ENCODE measurements at regions not wholly inside any gene's neighbourhood (a gene's known extent, or its start where the extent isn't known, plus 50 kb on each side); places are given as distances from the start of the nearest gene placed in this dataset.
A peak's percentile ranks its signal among the peaks of the same experiment; 100 is the strongest.

GRCh38 chr12:72098622-72099021 lies 160.0 kb downstream of the TPH2 start:
- BruUV-seq (replicated peaks): no TSS peak
- Histone ChIP-seq H3K9ac (ENCODE audit: low read depth, low read length) (no peak overlapping the region), H3K36me3 (ENCODE audit: control insufficient read depth, insufficient read depth, low read length) (no peaks in the 10 kb centered on the region), H4K91ac (ENCODE audit: insufficient read depth, low read depth, low read length) (no peak overlapping the region), H3K4me1 (ENCODE audit: control insufficient read depth, insufficient read depth, low read length) (no peaks in the 10 kb centered on the region), H3K9me3 (ENCODE audit: control insufficient read depth, insufficient read depth, low read length) (peaks cover 3% of the 10 kb centered on the region; the same call in 1 of the 2 replicates), H3K18ac (ENCODE audit: low read depth, low read length) (no peak overlapping the region), H2BK5ac (ENCODE audit: low read depth, low read length, poor library complexity, severe bottlenecking) (no peak overlapping the region), H3K4me2 (ENCODE audit: low read depth, low read length) (no peak overlapping the region), H3K56ac (ENCODE audit: extremely low read depth, insufficient read depth, low read length) (no peak overlapping the region), H2AK5ac (ENCODE audit: low read depth, low read length) (no peak overlapping the region), H2BK20ac (ENCODE audit: low read depth, low read length) (no peak overlapping the region), H4K8ac (ENCODE audit: low read depth in 2 of 2, low read length in 2 of 2) (no peak overlapping the region), H2BK15ac (ENCODE audit: low read depth, low read length) (no peak overlapping the region), H4K20me1 (ENCODE audit: insufficient read depth, low read length) (no peaks in the 10 kb centered on the region), H3K27me3 (ENCODE audit: control insufficient read depth, insufficient read depth, low read length) (no peaks in the 10 kb centered on the region), H3K27ac (ENCODE audit: insufficient read depth, low read length) (no peak overlapping the region), H3K79me1 (ENCODE audit: low read depth in 1 of 2, low read length in 2 of 2) (no peaks in the 10 kb centered on the region), H2AK9ac (replicated peaks; ENCODE audit: low read depth, low read length, poor library complexity) (no peak overlapping the region), H2AFZ (replicated peaks; ENCODE audit: low read length, poor library complexity) (no peak overlapping the region), H2BK120ac (ENCODE audit: low read depth, low read length) (no peak overlapping the region), H3K14ac (replicated peaks; ENCODE audit: low read depth, low read length) (no peak overlapping the region), H3K4me3 (ENCODE audit: insufficient read depth, low read depth, low read length) (no peak overlapping the region), H4K5ac (ENCODE audit: low read depth, low read length) (no peak overlapping the region), H3K9me1 (ENCODE audit: insufficient read depth, low read length) (no peaks in the 10 kb centered on the region), H3K23ac (ENCODE audit: low read depth, low read length) (no peak overlapping the region), H3K4ac (ENCODE audit: low read depth, low read length) (no peak overlapping the region)
- dilution Hi-C loops (cut with HindIII; ENCODE audit: low sequenced_read_pairs, unreplicated experiment): no loop called here
- ChIA-PET POLR2A (ENCODE audit: unreplicated experiment) (no interaction called here), CTCF (no interaction called here)
- ATAC-seq (ENCODE audit: low read depth): no peak
- 30% methylated on average over 2 of the region's 4 CpGs; no CpG with 5 or more reads in 1 of the 2 experiments for WGBS, 2 experiments (ENCODE audit: extremely low coverage in 2 of 2, insufficient read length in 1 of 2)
- TF ChIP-seq FOS (IDR thresholded peaks at IDR 0.05; ENCODE audit: low read depth, low read length) (no peak), CTCF (conservative IDR thresholded peaks at IDR 0.05; ENCODE audit: low read depth, low read length) (no peak), MAZ (IDR thresholded peaks at IDR 0.05; ENCODE audit: borderline replicate concordance, low read depth, low read length) (no peak), MXI1 (IDR thresholded peaks at IDR 0.05; ENCODE audit: borderline replicate concordance, low read depth, low read length) (no peak), CEBPB (IDR thresholded peaks at IDR 0.05; ENCODE audit: low read depth, low read length) (no peak), RCOR1 (IDR thresholded peaks at IDR 0.05; ENCODE audit: insufficient replicate concordance, low read length) (no peak), NFE2L2 (IDR thresholded peaks at IDR 0.05; ENCODE audit: low read depth, low read length) (no peak), MAFK (IDR thresholded peaks at IDR 0.05; ENCODE audit: low read depth, low read length) (no peak), POLR2A (IDR thresholded peaks at IDR 0.05; ENCODE audit: low read depth, low read length) (no peak)
- TF ChIP-seq, protein P1, sequence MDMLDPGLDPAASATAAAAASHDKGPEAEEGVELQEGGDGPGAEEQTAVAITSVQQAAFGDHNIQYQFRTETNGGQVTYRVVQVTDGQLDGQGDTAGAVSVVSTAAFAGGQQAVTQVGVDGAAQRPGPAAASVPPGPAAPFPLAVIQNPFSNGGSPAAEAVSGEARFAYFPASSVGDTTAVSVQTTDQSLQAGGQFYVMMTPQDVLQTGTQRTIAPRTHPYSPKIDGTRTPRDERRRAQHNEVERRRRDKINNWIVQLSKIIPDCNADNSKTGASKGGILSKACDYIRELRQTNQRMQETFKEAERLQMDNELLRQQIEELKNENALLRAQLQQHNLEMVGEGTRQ (IDR thresholded peaks at IDR 0.05; ENCODE audit: low read depth, low read length): no peak
- TF ChIP-seq, protein P2, sequence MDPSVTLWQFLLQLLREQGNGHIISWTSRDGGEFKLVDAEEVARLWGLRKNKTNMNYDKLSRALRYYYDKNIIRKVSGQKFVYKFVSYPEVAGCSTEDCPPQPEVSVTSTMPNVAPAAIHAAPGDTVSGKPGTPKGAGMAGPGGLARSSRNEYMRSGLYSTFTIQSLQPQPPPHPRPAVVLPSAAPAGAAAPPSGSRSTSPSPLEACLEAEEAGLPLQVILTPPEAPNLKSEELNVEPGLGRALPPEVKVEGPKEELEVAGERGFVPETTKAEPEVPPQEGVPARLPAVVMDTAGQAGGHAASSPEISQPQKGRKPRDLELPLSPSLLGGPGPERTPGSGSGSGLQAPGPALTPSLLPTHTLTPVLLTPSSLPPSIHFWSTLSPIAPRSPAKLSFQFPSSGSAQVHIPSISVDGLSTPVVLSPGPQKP (IDR thresholded peaks at IDR 0.05; ENCODE audit: borderline replicate concordance, low read depth, low read length): no peak
- intact Hi-C loops (cut with micrococcal nuclease): no loop called here
- peak; percentile 2 for DNase-seq
- in situ Hi-C loops (cut with MboI; ENCODE audit: low sequenced_read_pairs): no loop called here
